ENCODE measurements at regions not wholly inside any gene's neighbourhood (a gene's known extent, or its start where the extent isn't known, plus 50 kb on each side); places are given as distances from the start of the nearest gene placed in this dataset.
"Not testable (repeated sequence)": the region's sequence is repeated elsewhere in the genome, so short reads cannot be mapped to it uniquely, and the experiment has no call there.

DNA sequence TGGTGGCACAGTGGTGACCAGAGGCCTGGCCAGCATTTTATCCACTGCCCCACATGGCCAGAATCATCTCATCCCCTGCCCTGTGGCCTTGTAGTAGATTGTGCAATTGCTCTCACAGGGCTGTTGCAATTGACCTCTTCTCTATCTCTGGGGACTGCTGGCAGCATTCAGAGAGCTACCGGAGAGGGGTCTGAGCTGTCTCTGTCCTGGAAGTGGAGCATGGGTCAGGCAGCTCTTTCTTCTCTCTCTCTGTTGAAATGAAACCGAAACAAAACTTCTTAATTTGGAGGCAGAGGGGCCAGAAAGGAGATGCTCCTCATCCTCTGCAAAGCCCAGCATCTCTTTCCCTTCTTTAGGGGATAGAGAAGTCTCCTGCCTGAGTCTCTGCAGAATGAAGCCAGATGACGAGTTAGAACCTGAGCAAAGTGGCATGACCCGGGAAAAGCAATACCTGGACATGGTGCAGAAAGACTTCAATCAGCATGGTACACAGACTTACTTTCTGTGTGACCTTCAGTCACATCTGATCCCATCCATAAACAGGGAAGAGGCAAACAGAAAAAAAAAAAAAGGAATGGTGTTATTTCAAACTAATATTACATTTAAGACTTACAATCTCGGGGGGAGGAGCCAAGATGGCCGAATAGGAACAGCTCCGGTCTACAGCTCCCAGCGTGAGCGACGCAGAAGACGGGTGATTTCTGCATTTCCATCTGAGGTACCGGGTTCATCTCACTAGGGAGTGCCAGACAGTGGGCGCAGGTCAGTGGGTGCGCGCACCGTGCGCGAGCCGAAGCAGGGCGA is 144.5 kb upstream of the BCL6 start:
- H3K27me3 ChIP-seq: no peaks in the 10 kb centered on the region
- WGBS, 3 donors: 86 to 90% (median 90%) methylated on average over 19 to 20 of the region's 20 CpGs
- H3K4me3 ChIP-seq: no peak overlapping the region
- H3K36me3 ChIP-seq: no peaks in the 10 kb centered on the region
- H3K27ac ChIP-seq: no peak overlapping the region
- H3K9me3 ChIP-seq: no peaks in the 10 kb centered on the region
- TF ChIP-seq POLR2A (IDR thresholded peaks at IDR 0.05) (no peak), EP300 (IDR thresholded peaks at IDR 0.05) (no peak)
- TF ChIP-seq, protein P1, sequence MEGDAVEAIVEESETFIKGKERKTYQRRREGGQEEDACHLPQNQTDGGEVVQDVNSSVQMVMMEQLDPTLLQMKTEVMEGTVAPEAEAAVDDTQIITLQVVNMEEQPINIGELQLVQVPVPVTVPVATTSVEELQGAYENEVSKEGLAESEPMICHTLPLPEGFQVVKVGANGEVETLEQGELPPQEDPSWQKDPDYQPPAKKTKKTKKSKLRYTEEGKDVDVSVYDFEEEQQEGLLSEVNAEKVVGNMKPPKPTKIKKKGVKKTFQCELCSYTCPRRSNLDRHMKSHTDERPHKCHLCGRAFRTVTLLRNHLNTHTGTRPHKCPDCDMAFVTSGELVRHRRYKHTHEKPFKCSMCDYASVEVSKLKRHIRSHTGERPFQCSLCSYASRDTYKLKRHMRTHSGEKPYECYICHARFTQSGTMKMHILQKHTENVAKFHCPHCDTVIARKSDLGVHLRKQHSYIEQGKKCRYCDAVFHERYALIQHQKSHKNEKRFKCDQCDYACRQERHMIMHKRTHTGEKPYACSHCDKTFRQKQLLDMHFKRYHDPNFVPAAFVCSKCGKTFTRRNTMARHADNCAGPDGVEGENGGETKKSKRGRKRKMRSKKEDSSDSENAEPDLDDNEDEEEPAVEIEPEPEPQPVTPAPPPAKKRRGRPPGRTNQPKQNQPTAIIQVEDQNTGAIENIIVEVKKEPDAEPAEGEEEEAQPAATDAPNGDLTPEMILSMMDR (IDR thresholded peaks at IDR 0.05): no peak
- intact Hi-C loops (cut with DNase I): no loop called here
- no peaks in the 10 kb centered on the region for H3K4me1 ChIP-seq (ENCODE audit: insufficient read depth)
- DNase-seq: peak in 1 of 5 donors; percentile 39

GRCh38 chr3:187890405-187890752 is 145.1 kb upstream of the BCL6 start:
- H3K4me1 ChIP-seq (ENCODE audit: insufficient read depth); H3K9me3 ChIP-seq; H3K4me3 ChIP-seq; intact Hi-C loops (cut with DNase I); H3K36me3 ChIP-seq; H3K27me3 ChIP-seq; DNase-seq; H3K27ac ChIP-seq: not testable (repeated sequence)
- 79 to 92% (median 89%) methylated on average over 15 of the region's 15 CpGs for WGBS, 3 donors

DNA sequence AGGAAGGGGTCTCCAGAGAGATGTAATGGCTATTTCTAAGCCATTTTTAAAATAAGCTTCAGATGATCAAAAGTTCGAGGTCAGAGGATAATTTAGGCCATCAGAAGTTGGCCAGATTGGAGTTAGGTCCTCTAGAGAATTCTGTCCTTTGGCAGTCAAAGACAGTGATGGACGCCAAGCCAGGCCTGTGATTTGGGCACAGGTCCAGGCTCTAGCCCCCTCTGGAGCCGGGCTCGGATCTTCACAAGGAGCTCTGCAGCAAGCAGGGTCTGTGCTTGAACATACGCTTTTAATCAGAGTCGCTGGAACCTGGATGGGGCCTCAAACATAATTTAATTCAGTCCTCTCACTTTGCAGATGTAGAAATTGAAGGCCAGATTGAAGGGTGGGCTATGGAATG is 151.4 kb upstream of the BCL6 start:
- TF ChIP-seq, protein P1 (IDR thresholded peaks at IDR 0.05): no peak
- no peak for TF ChIP-seq EP300 (IDR thresholded peaks at IDR 0.05)
- no peak for TF ChIP-seq POLR2A (IDR thresholded peaks at IDR 0.05)
- WGBS, 3 donors: 61 to 67% (median 62%) methylated on average over 6 of the region's 6 CpGs
- intact Hi-C loops (cut with DNase I): no loop called here
- no peaks in the 10 kb centered on the region for H3K4me1 ChIP-seq (ENCODE audit: insufficient read depth)
- no peak overlapping the region for H3K27ac ChIP-seq
- no peaks in the 10 kb centered on the region for H3K36me3 ChIP-seq
- H3K4me3 ChIP-seq: no peak overlapping the region
- H3K27me3 ChIP-seq: no peaks in the 10 kb centered on the region
- DNase-seq: no peak
- H3K9me3 ChIP-seq: no peaks in the 10 kb centered on the region

DNA sequence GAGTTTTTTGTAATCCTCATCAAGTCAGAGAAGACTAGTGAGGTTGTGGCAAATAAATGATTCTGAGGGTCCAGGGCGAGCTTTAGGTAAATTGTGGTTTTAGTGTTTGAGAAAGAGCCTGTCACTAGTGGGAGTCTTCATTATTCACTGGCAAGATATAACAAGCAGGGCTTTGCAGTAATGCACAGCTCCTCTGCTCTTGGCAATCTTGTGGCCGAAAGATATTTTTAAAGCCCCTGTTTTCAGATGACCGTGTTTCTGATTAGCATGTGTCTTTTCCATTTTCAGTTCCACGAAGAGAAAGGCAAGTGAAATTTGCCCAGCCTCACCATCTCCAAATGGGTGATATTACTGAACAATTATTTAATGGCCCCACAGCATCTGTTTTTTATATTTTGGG is 154.0 kb upstream of the BCL6 start:
- no peaks in the 10 kb centered on the region for H3K9me3 ChIP-seq
- no peak for DNase-seq
- H3K4me1 ChIP-seq (ENCODE audit: insufficient read depth): no peaks in the 10 kb centered on the region
- no peak overlapping the region for H3K4me3 ChIP-seq
- no peak overlapping the region for H3K27ac ChIP-seq
- TF ChIP-seq, protein P1 (IDR thresholded peaks at IDR 0.05): no peak
- TF ChIP-seq EP300 (IDR thresholded peaks at IDR 0.05) (no peak), POLR2A (IDR thresholded peaks at IDR 0.05) (no peak)
- H3K36me3 ChIP-seq: no peaks in the 10 kb centered on the region
- intact Hi-C loops (cut with DNase I): no loop called here
- 81 to 85% (median 84%) methylated on average over 4 of the region's 4 CpGs for WGBS, 3 donors
- H3K27me3 ChIP-seq: no peaks in the 10 kb centered on the region

DNA sequence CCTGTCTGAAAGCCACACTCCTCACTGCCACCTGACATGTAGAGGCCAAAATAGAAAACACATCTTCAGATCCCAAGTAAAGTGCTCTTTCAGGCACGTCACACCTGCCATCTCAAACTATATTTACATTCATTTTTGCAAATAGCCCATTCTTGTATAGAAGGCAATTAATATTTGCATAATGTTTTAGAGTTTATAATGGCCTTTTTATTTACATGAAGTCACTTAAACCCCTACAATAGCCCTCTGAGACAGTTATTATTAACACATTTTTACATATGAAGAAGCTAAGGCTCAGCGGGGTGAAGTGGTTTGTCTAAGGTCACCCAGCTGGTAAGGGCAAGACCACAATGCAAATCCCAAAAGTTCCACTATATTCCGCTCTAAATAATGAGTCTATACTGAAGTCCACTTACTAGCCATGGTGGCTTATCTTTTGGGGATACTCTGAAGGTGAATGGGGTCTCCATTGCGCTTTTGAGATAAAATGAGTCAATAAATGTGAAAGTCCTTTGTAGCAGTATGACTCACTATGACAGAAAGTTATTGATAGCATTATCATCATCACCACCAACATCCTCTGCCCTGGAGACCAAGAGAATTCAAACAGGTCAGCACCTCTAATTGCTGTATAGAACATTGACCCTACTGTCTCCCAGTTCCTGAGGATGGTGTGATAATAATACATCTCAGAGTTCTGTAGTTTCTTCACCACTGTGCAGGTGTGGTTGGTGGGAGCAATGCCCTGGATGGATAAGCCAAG is 155.9 kb upstream of the BCL6 start:
- no peak for DNase-seq
- no peaks in the 10 kb centered on the region for H3K36me3 ChIP-seq
- H3K27me3 ChIP-seq: no peaks in the 10 kb centered on the region
- no peak for TF ChIP-seq POLR2A (IDR thresholded peaks at IDR 0.05)
- no peak for TF ChIP-seq EP300 (IDR thresholded peaks at IDR 0.05)
- TF ChIP-seq, protein P1 (IDR thresholded peaks at IDR 0.05): no peak
- intact Hi-C loops (cut with DNase I): loop anchor here in 1 of 4 donors (10.0 kb wide), 1 partner anchor 146 kb away; no protein-coding TSS in a partner anchor
- no peak overlapping the region for H3K4me3 ChIP-seq
- H3K27ac ChIP-seq: no peak overlapping the region
- WGBS, 3 donors: 85 to 92% (median 91%) methylated on average over 4 of the region's 4 CpGs
- no peaks in the 10 kb centered on the region for H3K9me3 ChIP-seq
- H3K4me1 ChIP-seq (ENCODE audit: insufficient read depth): no peaks in the 10 kb centered on the region
